ENCODE measurements at regions not wholly inside any gene's neighbourhood (a gene's known extent, or its start where the extent isn't known, plus 50 kb on each side); places are given as distances from the start of the nearest gene placed in this dataset.

DNA sequence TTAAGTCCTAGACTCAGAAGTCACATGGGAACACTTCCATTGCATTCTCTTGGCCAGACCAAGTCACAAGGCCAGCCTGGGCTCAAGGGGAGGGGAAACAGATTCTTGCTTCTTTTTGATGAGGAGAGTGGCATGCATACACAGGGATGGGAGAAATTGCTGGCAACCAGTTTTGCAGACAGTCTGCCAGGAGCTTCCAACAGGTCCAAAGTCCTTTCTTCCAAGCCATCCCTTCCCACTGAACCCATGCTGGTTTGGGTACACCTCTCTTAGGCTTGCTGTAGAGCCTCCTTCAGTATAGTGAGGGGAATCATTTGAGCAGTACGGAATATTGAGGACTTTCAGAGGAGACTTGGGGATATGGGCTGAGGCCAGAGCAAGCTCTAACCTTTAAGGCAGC, 267.8 kb downstream of the BCOR start:
- TF ChIP-seq ZNF274 (IDR thresholded peaks at IDR 0.05; ENCODE audit: low read depth, low read length), result no peak
- TF ChIP-seq SUZ12 (IDR thresholded peaks at IDR 0.05; ENCODE audit: extremely low read depth, insufficient read depth, insufficient read length), result no peak

Data from NT2/D1 (cell line).